HG03354 (cell line): ENCODE measurements at regions not wholly inside any gene's neighbourhood (a gene's known extent, or its start where the extent isn't known, plus 50 kb on each side); places are given as distances from the start of the nearest gene placed in this dataset.
"Not testable (repeated sequence)": the region's sequence is repeated elsewhere in the genome, so short reads cannot be mapped to it uniquely, and the experiment has no call there.

ENCODE experiments used
- ATAC-seq: cut with Tn5 transposase; IDR thresholded peaks from one replicate; pipeline ENCODE4 v1.9.1; 2021; ENCODE audit warnings: mild to moderate bottlenecking; ENCODE audit not compliant: unreplicated experiment, poor library complexity, severe bottlenecking

GRCh38 chr13:88472316-88472715, 801.1 kb downstream of the SLITRK5 start:
- peak; percentile 77 for ATAC-seq

GRCh38 chr13:88483202-88483601, 812.0 kb downstream of the SLITRK5 start:
- ATAC-seq = no peak

GRCh38 chr13:88507909-88508308, 836.7 kb downstream of the SLITRK5 start:
- no peak for ATAC-seq

GRCh38 chr13:88512993-88513392, 841.8 kb downstream of the SLITRK5 start:
- not testable (repeated sequence) for ATAC-seq

GRCh38 chr13:88526186-88526852, 855.1 kb downstream of the SLITRK5 start:
- no peak for ATAC-seq

GRCh38 chr13:88526853-88527215, 855.7 kb downstream of the SLITRK5 start:
- ATAC-seq = no peak

- ATAC-seq = no peak
Observed at GRCh38 chr13:88541994-88542393, 870.8 kb downstream of the SLITRK5 start.

GRCh38 chr13:88544836-88545235, 873.7 kb downstream of the SLITRK5 start:
- ATAC-seq = no peak

GRCh38 chr13:88552966-88553365, 881.8 kb downstream of the SLITRK5 start:
- ATAC-seq = no peak

GRCh38 chr13:88565566-88565965, 894.4 kb downstream of the SLITRK5 start:
- ATAC-seq = no peak

GRCh38 chr13:88585861-88586260, 914.7 kb downstream of the SLITRK5 start:
- ATAC-seq = no peak

- ATAC-seq = no peak
Observed at GRCh38 chr13:88586263-88586662, 915.1 kb downstream of the SLITRK5 start.

- ATAC-seq = no peak
Observed at GRCh38 chr13:88590574-88590973, 919.4 kb downstream of the SLITRK5 start.

- no peak for ATAC-seq
Observed at GRCh38 chr13:88592105-88592504, 920.9 kb downstream of the SLITRK5 start.

- ATAC-seq = peak; percentile 84
Observed at GRCh38 chr13:88601949-88602348, 930.8 kb downstream of the SLITRK5 start.

- no peak for ATAC-seq
Observed at GRCh38 chr13:88602786-88603777, 931.9 kb downstream of the SLITRK5 start.

- no peak for ATAC-seq
Observed at GRCh38 chr13:88617176-88617575, 946.0 kb downstream of the SLITRK5 start.

GRCh38 chr13:88622362-88622973, 951.3 kb downstream of the SLITRK5 start:
- ATAC-seq = no peak

GRCh38 chr13:88623150-88623549, 952.0 kb downstream of the SLITRK5 start:
- no peak for ATAC-seq

GRCh38 chr13:88627071-88627470, 955.9 kb downstream of the SLITRK5 start:
- no peak for ATAC-seq

GRCh38 chr13:88628882-88629281, 957.7 kb downstream of the SLITRK5 start:
- ATAC-seq = no peak
